GDM1 (cell line): ENCODE measurements at regions not wholly inside any gene's neighbourhood (a gene's known extent, or its start where the extent isn't known, plus 50 kb on each side); places are given as distances from the start of the nearest gene placed in this dataset.

ENCODE experiments used
- DNase-seq: peaks from one replicate; lab custom pipeline; 2025; lab: John Stamatoyannopoulos, UW

GRCh38 chr6:8215631-8216030, 113.3 kb upstream of the EEF1E1 start:
- DNase-seq: no peak

DNA sequence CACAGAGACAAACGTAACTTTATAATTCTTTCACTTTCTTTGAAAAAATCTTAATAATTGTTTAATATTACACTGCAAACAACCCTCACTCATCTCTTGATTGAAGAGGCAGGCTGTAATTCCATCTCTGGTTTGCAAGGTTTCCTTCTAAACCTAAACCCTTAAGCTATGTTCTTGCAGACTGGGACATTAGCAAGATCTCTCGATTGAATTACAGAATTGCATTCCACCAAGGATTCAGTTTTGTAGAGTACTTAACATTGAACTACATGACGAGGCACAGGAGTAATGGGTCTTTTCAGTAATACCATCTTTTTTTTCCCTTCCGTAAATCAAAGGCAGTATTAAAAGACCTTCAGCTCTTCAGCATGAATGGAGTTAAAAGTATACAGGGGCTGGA, 111.6 kb upstream of the EEF1E1 start:
- DNase-seq: no peak

DNA sequence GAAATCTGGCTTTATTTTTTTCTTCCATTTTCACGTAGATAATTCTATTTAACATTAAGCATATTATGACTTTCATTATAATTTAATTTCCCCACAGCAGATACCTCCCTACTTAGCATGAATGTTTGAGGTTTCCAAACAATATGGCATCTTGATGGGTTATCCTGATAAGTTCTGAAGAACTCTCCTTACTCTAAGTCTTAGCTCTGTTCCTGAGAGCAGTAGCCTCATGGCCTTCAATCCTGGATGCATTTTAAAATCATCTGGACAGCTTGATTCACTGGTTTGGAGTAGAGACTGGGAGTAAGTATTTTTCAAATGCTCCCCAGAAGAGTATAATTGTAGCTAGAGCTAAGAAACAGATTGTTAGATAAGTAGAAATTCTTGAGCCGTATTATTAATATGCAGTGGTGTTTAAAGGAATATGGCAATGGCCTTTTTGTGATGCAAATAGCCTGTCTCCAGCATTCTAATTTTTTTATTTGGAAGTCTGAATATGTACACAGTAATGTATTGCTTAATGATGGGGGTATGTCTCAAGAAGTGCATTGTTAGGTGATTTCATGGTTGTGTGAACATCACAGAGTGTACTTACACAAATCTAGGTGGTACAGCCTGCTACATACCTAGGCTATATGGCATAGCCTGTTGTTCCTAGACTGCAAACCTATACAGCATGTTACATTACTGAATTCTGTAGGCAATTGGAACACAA, 110.5 kb upstream of the EEF1E1 start:
- no peak for DNase-seq

DNA sequence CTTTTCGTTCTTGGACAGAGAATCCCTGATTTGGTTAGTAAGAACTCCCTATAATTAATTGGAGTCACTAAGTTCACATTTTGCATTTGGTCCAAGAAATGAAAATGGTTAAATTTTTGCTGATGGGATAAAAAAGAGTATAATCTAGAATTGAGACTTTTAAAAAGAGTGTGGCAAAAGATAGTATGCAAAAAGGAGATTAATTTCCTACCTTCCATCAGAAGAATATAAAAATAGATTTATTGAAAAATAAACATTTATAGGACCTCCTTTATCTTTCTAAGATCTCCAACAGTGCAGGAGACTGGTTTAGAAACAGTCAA, 105.5 kb upstream of the EEF1E1 start:
- no peak for DNase-seq

- DNase-seq: no peak
These were observed 105.0 kb upstream of the EEF1E1 start for GRCh38 chr6:8207191-8207868.

- no peak for DNase-seq
These were observed 101.0 kb upstream of the EEF1E1 start for GRCh38 chr6:8203337-8203736.

GRCh38 chr6:8201679-8202078, 99.3 kb upstream of the EEF1E1 start:
- no peak for DNase-seq

- DNase-seq: no peak
These were observed 97.9 kb upstream of the EEF1E1 start for GRCh38 chr6:8200255-8200654.

GRCh38 chr6:8195714-8196102, 93.4 kb upstream of the EEF1E1 start:
- no peak for DNase-seq

GRCh38 chr6:8195040-8195713, 92.8 kb upstream of the EEF1E1 start:
- no peak for DNase-seq

DNA sequence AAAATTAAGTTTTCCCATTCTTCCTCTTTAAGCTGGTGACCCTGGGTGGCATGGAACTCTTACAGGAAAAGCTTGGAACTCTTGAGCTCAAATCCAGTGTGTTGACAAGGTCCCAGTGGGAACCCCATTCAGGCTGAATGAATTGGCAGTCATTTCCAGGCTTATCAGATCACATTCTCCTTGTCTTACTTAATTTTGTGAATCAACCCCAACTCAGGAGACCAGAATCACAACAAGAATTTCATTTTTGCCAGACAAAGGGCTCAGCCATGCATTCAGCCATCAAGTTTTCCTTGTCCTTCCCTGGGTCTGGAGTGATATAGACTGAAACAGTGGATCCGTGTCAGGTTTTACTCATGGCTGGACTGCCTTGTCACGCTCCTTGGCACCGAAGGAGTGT, 92.1 kb upstream of the EEF1E1 start:
- DNase-seq: no peak

DNA sequence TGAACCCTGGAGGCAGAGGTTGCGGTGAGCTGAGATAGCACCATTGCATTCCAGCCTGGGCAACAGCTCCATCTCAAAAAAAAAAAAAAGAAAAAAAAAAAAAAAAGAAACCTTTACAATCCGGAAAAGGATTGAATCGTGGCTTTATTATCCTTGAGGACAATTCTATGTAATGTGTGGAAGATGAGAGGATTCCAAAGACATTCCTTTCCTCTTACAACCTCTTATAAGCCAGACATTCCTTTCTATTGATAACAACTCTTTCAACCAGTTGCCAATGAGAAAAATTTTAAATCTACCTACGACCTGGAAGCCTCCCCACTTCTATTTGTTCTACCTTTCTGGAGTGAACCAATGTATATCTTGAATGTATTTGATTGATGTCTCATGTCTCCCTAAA, 91.2 kb upstream of the EEF1E1 start:
- DNase-seq: no peak

GRCh38 chr6:8192597-8192996, 90.2 kb upstream of the EEF1E1 start:
- DNase-seq: no peak

- DNase-seq: no peak
These were observed 89.7 kb upstream of the EEF1E1 start for GRCh38 chr6:8192067-8192466.

GRCh38 chr6:8191629-8192028, 89.3 kb upstream of the EEF1E1 start:
- DNase-seq: no peak

GRCh38 chr6:8187209-8187608, 84.9 kb upstream of the EEF1E1 start:
- no peak for DNase-seq

DNA sequence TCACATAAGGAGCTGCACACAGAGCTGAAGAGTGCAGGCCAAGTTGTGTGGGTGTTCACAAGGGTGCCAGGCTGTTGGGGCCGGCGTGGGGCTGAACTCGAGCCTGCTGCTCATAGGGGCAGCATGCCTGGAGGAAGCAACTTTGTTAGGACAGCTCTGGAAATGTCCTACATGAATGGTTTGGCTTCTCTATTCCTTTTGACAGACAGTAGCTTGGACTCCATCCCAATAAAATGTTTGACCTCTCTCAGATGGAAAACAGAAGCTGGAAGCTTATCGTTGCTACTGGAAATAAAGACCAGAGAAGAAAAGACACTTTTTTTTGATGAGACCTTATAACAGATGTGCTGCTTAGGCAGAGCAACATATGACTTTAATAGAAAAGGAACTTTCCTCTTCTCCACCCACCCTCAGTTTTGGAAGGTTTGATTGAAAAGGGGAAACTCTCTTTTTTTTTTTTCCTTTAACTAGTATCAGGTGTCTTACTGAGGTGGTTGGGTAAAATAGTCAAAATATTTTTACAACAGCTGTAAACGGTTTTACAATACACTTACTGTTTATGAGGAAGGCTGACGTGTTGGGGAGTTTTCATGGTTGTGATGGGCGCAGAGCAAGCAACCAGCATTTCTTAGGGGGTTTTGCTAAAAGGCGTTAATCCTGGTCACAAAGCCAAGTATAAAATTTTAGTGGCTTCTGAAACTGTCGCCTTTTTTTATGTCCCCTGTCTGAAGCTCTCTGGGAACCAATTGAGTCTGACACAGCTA, 80.7 kb upstream of the EEF1E1 start:
- peak; percentile 34 for DNase-seq

- peak; percentile 47 for DNase-seq
These were observed 79.8 kb upstream of the EEF1E1 start for GRCh38 chr6:8181951-8182845.

DNA sequence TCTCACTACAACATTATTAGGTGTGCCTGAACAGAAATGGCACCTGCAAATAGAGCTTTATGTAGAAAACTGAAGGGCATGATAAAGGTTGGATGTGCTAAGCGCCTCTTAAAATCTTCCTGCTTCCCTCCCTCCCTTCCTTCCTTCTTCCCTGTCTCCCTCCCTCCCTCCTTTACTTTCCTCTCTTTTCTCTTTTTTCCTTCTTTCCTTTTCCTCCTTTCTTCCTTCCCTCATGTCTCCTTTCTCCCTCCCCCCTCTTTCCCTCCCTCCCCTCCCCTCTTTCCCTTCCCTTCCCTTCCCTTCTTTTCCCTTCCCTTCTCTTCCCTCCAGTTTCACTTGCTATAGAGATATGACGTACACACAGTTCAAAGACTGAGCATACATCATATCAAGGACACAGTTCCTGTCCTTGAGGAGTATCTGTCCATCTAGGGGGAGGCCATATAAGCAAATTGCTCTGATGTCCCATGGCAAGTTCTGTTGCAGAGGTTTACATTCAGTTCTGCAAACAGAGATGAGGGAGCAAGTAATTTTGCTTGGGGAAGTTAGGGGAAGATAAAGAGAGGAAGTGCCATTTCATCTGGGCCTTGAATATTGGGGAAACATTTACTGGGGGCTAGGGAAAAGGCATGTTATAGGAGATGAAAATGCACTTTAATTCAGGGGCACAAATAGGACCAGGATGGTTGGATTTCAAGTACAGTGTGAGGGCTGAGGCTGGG, 79.0 kb upstream of the EEF1E1 start:
- no peak for DNase-seq

GRCh38 chr6:8180327-8181159, 78.2 kb upstream of the EEF1E1 start:
- DNase-seq: no peak
